ENCODE measurements at regions not wholly inside any gene's neighbourhood (a gene's known extent, or its start where the extent isn't known, plus 50 kb on each side); places are given as distances from the start of the nearest gene placed in this dataset.

GRCh38 chr2:17254421-17254820 is 263.8 kb downstream of the RAD51AP2 start:
- Histone ChIP-seq H3K4ac (ENCODE audit: low read depth, low read length) (no peak overlapping the region), H3T11ph (ENCODE audit: low read length) (no peak overlapping the region), H3K14ac (ENCODE audit: insufficient read depth, low read length) (no peak overlapping the region), H2BK5ac (ENCODE audit: insufficient read length, low read length) (no peak overlapping the region), H2BK120ac (ENCODE audit: low read depth, low read length, poor library complexity, severe bottlenecking) (no peak overlapping the region), H3K27ac (ENCODE audit: insufficient read length, low read depth, low read length) (no peak overlapping the region), H4K5ac (ENCODE audit: insufficient read length, low read depth, low read length) (no peak overlapping the region), H3K56ac (ENCODE audit: insufficient read length, low read depth, low read length) (no peak overlapping the region), H3K4me2 (ENCODE audit: insufficient read depth, insufficient read length, low read length) (no peak overlapping the region), H3K23ac (ENCODE audit: insufficient read length, low read depth, low read length) (no peak overlapping the region), H3K18ac (ENCODE audit: insufficient read length, low read depth, low read length) (no peak overlapping the region), H3K4me1 (ENCODE audit: insufficient read depth, low read length) (no peaks in the 10 kb centered on the region), H2AFZ (ENCODE audit: low read length) (no peak overlapping the region), H3K9ac (ENCODE audit: extremely low read depth, insufficient read length, low read length) (no peak overlapping the region), H3K79me2 (ENCODE audit: insufficient read depth, low read length) (no peaks in the 10 kb centered on the region), H3K27me3 (ENCODE audit: insufficient read depth, low read length) (no peaks in the 10 kb centered on the region), H2BK20ac (ENCODE audit: low read depth, low read length, poor library complexity, severe bottlenecking) (no peak overlapping the region), H2AK5ac (ENCODE audit: insufficient read length, low read length) (no peak overlapping the region), H3K9me3 (ENCODE audit: control insufficient read depth, low read depth, low read length) (no peaks in the 10 kb centered on the region), H3K79me1 (ENCODE audit: insufficient read depth, low read depth, low read length, poor library complexity, severe bottlenecking) (no peaks in the 10 kb centered on the region), H4K20me1 (ENCODE audit: control insufficient read depth, insufficient read depth, insufficient read length) (no peaks in the 10 kb centered on the region), H4K91ac (ENCODE audit: insufficient read length, low read depth, low read length) (no peak overlapping the region), H3K23me2 (ENCODE audit: insufficient read length, low read depth, low read length, poor library complexity, severe bottlenecking) (no peaks in the 10 kb centered on the region), H4K8ac (replicated peaks; ENCODE audit: insufficient read length, low read depth, low read length) (no peak overlapping the region), H2BK15ac (ENCODE audit: low read depth, low read length) (no peak overlapping the region), H2BK12ac (ENCODE audit: insufficient read length, low read depth, low read length) (no peak overlapping the region)
- no peaks in the 10 kb centered on the region for H3K27me3 Mint-ChIP-seq (ENCODE audit: low read depth)
- H3K27ac Mint-ChIP-seq: no peak overlapping the region
- no peak overlapping the region for H3K4me3 Mint-ChIP-seq
- H3K9me3 Mint-ChIP-seq: no peaks in the 10 kb centered on the region; a peak in 1 of 5 replicates
- no CpG with 5 or more reads among the region's 2 CpGs for WGBS (ENCODE audit: extremely low coverage, insufficient read length, low lambda C conversion rate)
- no peak for TF ChIP-seq CTCF (conservative IDR thresholded peaks at IDR 0.05)
- no peaks in the 10 kb centered on the region for H3K36me3 Mint-ChIP-seq (ENCODE audit: insufficient read depth in 1 of 3, low read depth in 3 of 3)
- no peaks in the 10 kb centered on the region for H3K4me1 Mint-ChIP-seq
- DNase-seq: no peak

All from H9 (cell line).